Naive thymus-derived CD4-positive, alpha-beta T cell (primary cell): ENCODE measurements at regions not wholly inside any gene's neighbourhood (a gene's known extent, or its start where the extent isn't known, plus 50 kb on each side); places are given as distances from the start of the nearest gene placed in this dataset.
"Not testable (repeated sequence)": the region's sequence is repeated elsewhere in the genome, so short reads cannot be mapped to it uniquely, and the experiment has no call there.

Source experiments
- ATAC-seq: fragments of 150-1000 bp; cut with Tn5 transposase; 2 replicates; pipeline ENCODE4 v1.10.0; 2021; ENCODE audit warnings: mild to moderate bottlenecking, moderate library complexity
- CTCF ChIA-PET: fragments of 350-600 bp; sonication (Branson Sonifier 250); formaldehyde crosslinking; loops from one replicate; lab custom pipeline; 2021; ENCODE audit warnings: antibody characterized with exemption; lab: Charles Lee
- POLR2A ChIA-PET: fragments of 350-600 bp; sonication (Branson Sonifier 250); formaldehyde crosslinking; loops from one replicate; lab custom pipeline; 2021; ENCODE audit warnings: antibody characterized with exemption, inconsistent platforms; lab: Charles Lee
- DNase-seq, 9 donors: peaks; one replicate each; pipeline versions ENCODE4 v3.0.0 to v3.0.0-alpha.2; 2020 to 2022; ENCODE audit warnings: mixed read lengths in 1 of 9
- H3K27ac ChIP-seq: one replicate; pipeline ENCODE4 v1.7.0; 2013; ENCODE audit warnings: mild to moderate bottlenecking, low read depth, low read length, moderate library complexity
- H3K27me3 ChIP-seq, 2 donors: one replicate each; pipeline ENCODE4 v1.7.0; 2013; ENCODE audit warnings: low read length in 2 of 2, mild to moderate bottlenecking in 2 of 2, moderate library complexity in 2 of 2; ENCODE audit not compliant: control insufficient read depth in 2 of 2, insufficient read depth in 2 of 2
- H3K36me3 ChIP-seq, 3 experiments: 1 replicate in 2 of 3; 2 replicates in 1 of 3; pipeline ENCODE4 v1.7.0; 2013; ENCODE audit warnings: low read length in 3 of 3, mild to moderate bottlenecking in 3 of 3, moderate library complexity in 1 of 3; ENCODE audit not compliant: insufficient read depth in 3 of 3, control insufficient read depth in 2 of 3
- H3K4me1 ChIP-seq, 2 donors: one replicate each; pipeline ENCODE4 v1.7.0; 2013; ENCODE audit warnings: low read length in 2 of 2, mild to moderate bottlenecking in 2 of 2, moderate library complexity in 1 of 2; ENCODE audit not compliant: control insufficient read depth in 2 of 2, insufficient read depth in 2 of 2
- H3K4me3 ChIP-seq: 2 replicates; pipeline ENCODE4 v1.7.0; 2013; ENCODE audit warnings: mild to moderate bottlenecking, low read length
- H3K9me3 ChIP-seq, 3 experiments: 1 replicate in 2 of 3; 2 replicates in 1 of 3; pipeline ENCODE4 v1.7.0; 2013; ENCODE audit warnings: low read length in 3 of 3; ENCODE audit not compliant: control insufficient read depth in 2 of 3
- H3K27ac Mint-ChIP-seq, 9 donors: one replicate each; pipeline ENCODE4 v1.8.0; 2020 to 2022; ENCODE audit warnings: mixed read lengths in 9 of 9, mild to moderate bottlenecking in 8 of 9, moderate library complexity in 5 of 9, inconsistent platforms in 2 of 9
- H3K27me3 Mint-ChIP-seq, 5 donors: one replicate each; pipeline ENCODE4 v1.8.0; 2021 to 2022; ENCODE audit warnings: mixed read lengths in 5 of 5, mild to moderate bottlenecking in 1 of 5
- H3K36me3 Mint-ChIP-seq, 5 donors: one replicate each; pipeline ENCODE4 v1.8.0; 2020 to 2022; ENCODE audit warnings: mixed read lengths in 5 of 5, mild to moderate bottlenecking in 3 of 5, inconsistent platforms in 1 of 5
- H3K4me1 Mint-ChIP-seq, 7 donors: one replicate each; pipeline ENCODE4 v1.8.0; 2020 to 2022; ENCODE audit warnings: mixed read lengths in 7 of 7, mild to moderate bottlenecking in 3 of 7, inconsistent platforms in 1 of 7
- H3K4me3 Mint-ChIP-seq, 10 donors: one replicate each; pipeline ENCODE4 v1.8.0; 2020 to 2022; ENCODE audit warnings: mild to moderate bottlenecking in 10 of 10, mixed read lengths in 10 of 10, moderate library complexity in 6 of 10, inconsistent platforms in 2 of 10
- H3K9me3 Mint-ChIP-seq, 11 donors: one replicate each; pipeline ENCODE4 v1.8.0; 2020 to 2022; ENCODE audit warnings: mixed read lengths in 11 of 11, mild to moderate bottlenecking in 4 of 11, inconsistent platforms in 1 of 11, moderate library complexity in 1 of 11
- intact Hi-C, 2 donors: fragments of 100-400 bp; cut with micrococcal nuclease; formaldehyde crosslinking; loops; one replicate each; pipeline ENCODE4 v1.15.1; 2023

DNA sequence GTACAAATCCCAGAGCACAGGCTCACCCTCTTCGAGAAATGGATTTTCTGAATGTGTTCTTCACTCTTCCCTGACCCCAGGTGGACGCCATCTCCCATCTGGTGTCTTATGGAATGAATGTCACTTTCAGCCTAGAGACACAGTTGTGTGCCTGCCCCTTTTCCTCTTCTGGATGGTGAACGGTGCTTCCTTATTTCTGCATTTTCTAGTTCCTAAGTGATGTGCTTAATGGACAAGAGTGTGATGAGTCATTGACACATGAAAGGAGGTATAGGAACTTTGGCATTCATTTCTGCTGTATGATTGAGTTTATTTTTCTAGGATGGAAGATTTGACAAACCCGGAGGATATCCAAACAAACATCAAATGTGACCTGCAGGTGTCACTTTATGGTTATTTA, 114.9 kb upstream of the PTPN20 start:
- H3K9me3 ChIP-seq, H3K27me3 ChIP-seq, intact Hi-C loops, H3K36me3 Mint-ChIP-seq, ATAC-seq, H3K27me3 Mint-ChIP-seq, H3K4me3 ChIP-seq, H3K4me1 ChIP-seq, H3K27ac Mint-ChIP-seq, H3K27ac ChIP-seq, DNase-seq, H3K9me3 Mint-ChIP-seq, CTCF ChIA-PET, H3K36me3 ChIP-seq, POLR2A ChIA-PET, H3K4me1 Mint-ChIP-seq, H3K4me3 Mint-ChIP-seq: not testable (repeated sequence)

DNA sequence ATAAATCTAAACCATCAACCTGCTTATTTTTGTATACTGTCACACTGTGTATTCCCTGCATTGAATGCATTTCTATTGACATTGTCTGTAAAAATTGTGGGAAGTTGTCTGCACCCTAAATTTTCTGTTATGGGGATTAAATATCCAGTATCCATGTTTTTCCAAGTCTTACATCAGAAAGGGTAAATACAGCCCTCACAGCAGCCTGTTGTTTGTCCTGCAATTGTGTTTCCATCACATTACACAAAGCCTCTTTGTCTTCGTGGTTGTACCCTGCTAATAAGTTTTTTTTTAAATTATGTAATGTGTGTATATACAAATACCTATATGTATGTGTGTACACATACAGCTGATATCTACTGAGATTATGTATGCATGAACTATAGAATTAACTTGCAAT, 109.2 kb upstream of the PTPN20 start:
- POLR2A ChIA-PET, H3K27me3 ChIP-seq, H3K4me3 ChIP-seq, ATAC-seq, CTCF ChIA-PET, H3K27ac Mint-ChIP-seq, H3K9me3 Mint-ChIP-seq, H3K4me1 ChIP-seq, H3K36me3 ChIP-seq, H3K27me3 Mint-ChIP-seq, H3K9me3 ChIP-seq, H3K27ac ChIP-seq, H3K4me3 Mint-ChIP-seq, DNase-seq, H3K4me1 Mint-ChIP-seq, intact Hi-C loops: not testable (repeated sequence)
- H3K36me3 Mint-ChIP-seq, result peaks cover 0 to 10% (median 0%) of the 10 kb centered on the region in 5 donors

DNA sequence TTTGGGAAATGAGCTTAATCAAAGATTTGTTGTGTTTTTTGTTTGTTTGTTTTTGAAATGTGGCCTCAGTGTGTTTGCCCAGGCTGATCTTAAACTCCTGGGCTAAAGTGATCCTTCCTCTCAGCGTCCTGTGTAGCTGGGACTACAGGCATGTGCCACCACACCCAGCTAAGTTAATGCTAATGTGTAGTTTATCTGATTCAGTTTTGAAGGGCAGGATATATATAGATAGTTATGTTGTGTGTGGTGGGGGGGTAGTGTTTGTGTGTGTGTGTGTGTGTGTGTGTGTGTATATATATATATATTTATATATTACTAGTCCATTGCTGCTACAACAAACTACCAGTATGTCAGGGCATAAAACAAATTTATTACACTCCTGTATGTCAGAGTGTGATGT, 108.1 kb upstream of the PTPN20 start:
- H3K27me3 ChIP-seq, POLR2A ChIA-PET, H3K9me3 ChIP-seq, H3K27ac ChIP-seq, H3K36me3 Mint-ChIP-seq, H3K36me3 ChIP-seq, H3K4me1 Mint-ChIP-seq, DNase-seq, H3K4me3 Mint-ChIP-seq, H3K4me1 ChIP-seq, H3K4me3 ChIP-seq, ATAC-seq, H3K9me3 Mint-ChIP-seq, CTCF ChIA-PET, H3K27ac Mint-ChIP-seq, H3K27me3 Mint-ChIP-seq, intact Hi-C loops: not testable (repeated sequence)

DNA sequence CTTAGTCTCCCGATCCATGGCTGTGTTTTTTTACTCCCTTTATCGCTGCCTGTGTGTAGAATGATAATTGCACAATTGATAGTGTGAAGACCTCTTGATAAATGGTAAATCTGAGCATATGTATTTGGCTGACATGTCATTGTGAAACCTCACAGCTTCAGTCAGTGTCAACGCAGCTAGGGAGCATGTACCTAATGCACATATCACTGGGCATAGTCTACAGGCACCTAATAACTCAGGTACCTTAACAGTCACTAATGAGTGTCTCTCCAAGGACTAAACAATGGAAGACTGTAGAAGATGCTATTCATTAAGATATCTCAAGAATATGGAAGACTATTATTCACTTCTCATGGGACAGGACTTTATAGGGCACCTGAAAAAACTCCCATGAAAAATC, 101.0 kb upstream of the PTPN20 start:
- CTCF ChIA-PET, H3K27me3 Mint-ChIP-seq, intact Hi-C loops, H3K27me3 ChIP-seq, ATAC-seq, H3K36me3 Mint-ChIP-seq, H3K27ac ChIP-seq, H3K27ac Mint-ChIP-seq, H3K4me3 Mint-ChIP-seq, H3K9me3 Mint-ChIP-seq, POLR2A ChIA-PET, H3K4me1 Mint-ChIP-seq, H3K4me3 ChIP-seq, H3K9me3 ChIP-seq, DNase-seq, H3K4me1 ChIP-seq, H3K36me3 ChIP-seq: not testable (repeated sequence)

DNA sequence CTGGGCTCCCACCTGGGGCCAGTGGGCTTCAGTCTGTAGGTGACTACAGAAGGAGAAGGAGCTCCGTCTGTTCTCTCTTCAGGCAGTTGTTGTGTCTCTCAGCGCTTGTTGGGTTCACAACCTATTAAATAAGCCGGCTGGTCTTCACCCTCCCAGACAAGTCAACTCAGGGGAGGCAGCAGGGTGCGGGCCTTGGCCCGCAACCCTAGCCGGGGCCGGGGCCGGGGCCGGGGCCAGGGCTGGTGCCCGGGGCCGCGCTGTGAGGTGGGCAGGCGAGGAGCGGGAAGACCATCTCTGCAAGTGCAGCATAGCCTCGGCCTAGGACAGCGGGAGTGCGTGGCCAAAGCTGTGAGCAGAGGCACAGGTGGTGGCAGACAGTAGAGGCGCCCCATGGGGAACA, 95.1 kb upstream of the PTPN20 start:
- H3K27ac Mint-ChIP-seq, intact Hi-C loops, H3K4me1 ChIP-seq, H3K4me1 Mint-ChIP-seq, CTCF ChIA-PET, H3K27ac ChIP-seq, H3K27me3 ChIP-seq, H3K27me3 Mint-ChIP-seq, ATAC-seq, H3K4me3 ChIP-seq, H3K4me3 Mint-ChIP-seq, POLR2A ChIA-PET, H3K36me3 Mint-ChIP-seq, H3K9me3 Mint-ChIP-seq, H3K36me3 ChIP-seq, H3K9me3 ChIP-seq, DNase-seq: not testable (repeated sequence)

DNA sequence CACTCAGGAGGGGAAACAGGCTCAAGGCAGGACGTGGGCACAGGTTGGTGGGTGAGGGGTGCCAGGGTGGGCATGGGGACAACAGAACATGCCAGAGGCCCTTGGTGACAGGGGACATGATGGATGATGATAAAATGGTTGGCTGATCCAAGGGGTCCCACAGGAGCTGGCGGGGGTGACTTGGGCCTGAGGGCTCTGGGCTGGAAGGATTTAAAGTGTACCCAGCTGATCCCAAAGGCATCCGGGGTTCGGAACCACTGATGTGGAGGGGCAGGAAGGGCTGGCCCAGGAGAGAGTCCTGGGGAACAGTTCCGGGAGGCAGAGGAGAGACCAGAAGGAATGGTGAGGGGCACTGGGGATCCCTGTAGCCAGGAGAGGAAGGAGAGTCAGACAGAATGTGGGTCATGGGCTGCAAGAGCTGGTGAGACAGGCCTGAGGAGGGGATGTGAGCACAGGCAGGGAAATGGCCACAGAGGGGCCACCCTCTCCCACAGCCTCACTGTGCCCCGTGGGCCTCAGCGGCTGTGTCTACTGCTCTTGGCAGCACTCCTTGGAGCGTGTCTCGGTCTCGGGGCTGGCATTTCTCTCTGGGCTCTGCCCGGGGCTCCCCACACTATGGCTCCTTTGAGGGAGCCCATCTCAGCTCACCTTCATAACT, 70.7 kb upstream of the PTPN20 start:
- H3K27ac Mint-ChIP-seq, H3K27me3 Mint-ChIP-seq, H3K9me3 ChIP-seq, H3K4me3 ChIP-seq, H3K36me3 Mint-ChIP-seq, H3K4me3 Mint-ChIP-seq, ATAC-seq, H3K4me1 Mint-ChIP-seq, H3K4me1 ChIP-seq, DNase-seq, H3K9me3 Mint-ChIP-seq, H3K27me3 ChIP-seq, H3K36me3 ChIP-seq, H3K27ac ChIP-seq, POLR2A ChIA-PET, CTCF ChIA-PET, intact Hi-C loops: not testable (repeated sequence)

DNA sequence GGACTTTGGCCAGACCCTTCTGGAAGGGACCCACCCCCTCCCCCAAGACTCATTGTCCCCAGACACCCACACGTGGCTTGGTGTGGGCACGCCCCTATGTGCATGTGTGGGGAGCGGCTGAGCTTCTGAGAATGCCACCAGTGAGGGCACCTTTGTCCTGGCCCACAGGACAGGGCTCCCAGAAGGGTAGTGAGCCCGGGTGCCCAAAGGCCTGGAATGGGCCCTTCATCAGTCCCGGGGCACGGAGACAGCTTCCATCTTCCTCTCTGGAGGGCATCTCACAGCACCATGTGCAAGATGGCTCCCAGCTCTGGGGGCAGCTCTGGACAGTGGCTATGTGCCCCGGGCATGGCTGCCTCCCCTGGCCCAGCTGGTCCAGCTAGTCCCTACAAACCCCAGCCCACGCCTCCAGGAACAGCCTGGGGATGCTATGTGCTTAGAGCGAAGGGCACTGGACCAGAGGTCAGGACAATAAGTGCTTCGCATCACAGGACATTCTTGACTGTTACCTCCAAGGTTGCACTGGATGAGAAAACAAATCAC, 70.1 kb upstream of the PTPN20 start:
- H3K27ac ChIP-seq, H3K27me3 Mint-ChIP-seq, DNase-seq, H3K9me3 Mint-ChIP-seq, CTCF ChIA-PET, H3K27me3 ChIP-seq, H3K4me3 ChIP-seq, H3K4me3 Mint-ChIP-seq, H3K4me1 Mint-ChIP-seq, H3K4me1 ChIP-seq, H3K36me3 ChIP-seq, H3K27ac Mint-ChIP-seq, ATAC-seq, H3K36me3 Mint-ChIP-seq, POLR2A ChIA-PET, H3K9me3 ChIP-seq, intact Hi-C loops: not testable (repeated sequence)
